NCI-H1417 treated with DMSO at 0.1 percent for 48 hours (cell line): ENCODE measurements at regions not wholly inside any gene's neighbourhood (a gene's known extent, or its start where the extent isn't known, plus 50 kb on each side); places are given as distances from the start of the nearest gene placed in this dataset.

Experiments used
- DNase-seq: peaks from one replicate; lab custom pipeline; 2025; lab: John Stamatoyannopoulos, UW

DNA sequence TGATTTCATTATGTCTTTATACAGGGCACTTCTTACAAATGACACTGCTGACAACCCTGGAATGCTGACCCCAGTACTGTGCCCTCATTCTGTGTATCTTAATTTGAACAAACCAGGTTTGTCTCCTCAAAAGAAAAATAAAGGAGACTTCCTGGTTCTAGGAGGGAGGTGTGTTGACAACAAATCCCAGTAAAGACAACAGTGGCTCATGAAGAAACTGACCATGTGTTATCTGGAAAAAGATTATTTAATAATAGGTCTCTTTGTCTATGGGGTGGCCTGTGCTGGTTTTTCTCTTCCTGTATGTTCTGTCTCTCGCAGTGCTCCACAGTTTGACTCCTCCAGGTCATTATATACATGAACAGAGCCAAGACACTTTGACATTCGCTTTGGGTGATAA lies 454.6 kb downstream of the LMO4 start:
- no peak for DNase-seq

DNA sequence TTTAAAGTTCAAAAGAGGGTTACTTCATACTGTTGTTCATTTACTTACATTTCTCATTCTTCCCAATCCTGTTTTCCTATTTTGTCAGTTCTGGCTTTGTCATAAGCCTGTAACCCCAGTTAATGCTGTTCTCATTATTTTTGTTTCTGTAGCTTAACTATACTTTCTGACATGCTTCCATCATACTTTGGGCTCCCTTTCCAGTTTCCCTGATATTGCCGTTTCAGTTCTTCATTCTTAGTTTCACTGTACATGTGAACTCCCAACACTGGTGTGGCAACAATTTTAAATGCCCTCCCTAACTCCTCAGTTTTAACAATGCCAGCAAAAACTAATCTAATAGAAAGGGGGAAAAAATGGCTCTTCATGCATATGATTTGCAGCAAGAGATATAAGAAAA lies 456.7 kb downstream of the LMO4 start:
- no peak for DNase-seq

GRCh38 chr1:87786229-87786628 lies 457.5 kb downstream of the LMO4 start:
- DNase-seq, result no peak

- DNase-seq, result no peak
Measured at GRCh38 chr1:87786861-87787545, 458.3 kb downstream of the LMO4 start.

DNA sequence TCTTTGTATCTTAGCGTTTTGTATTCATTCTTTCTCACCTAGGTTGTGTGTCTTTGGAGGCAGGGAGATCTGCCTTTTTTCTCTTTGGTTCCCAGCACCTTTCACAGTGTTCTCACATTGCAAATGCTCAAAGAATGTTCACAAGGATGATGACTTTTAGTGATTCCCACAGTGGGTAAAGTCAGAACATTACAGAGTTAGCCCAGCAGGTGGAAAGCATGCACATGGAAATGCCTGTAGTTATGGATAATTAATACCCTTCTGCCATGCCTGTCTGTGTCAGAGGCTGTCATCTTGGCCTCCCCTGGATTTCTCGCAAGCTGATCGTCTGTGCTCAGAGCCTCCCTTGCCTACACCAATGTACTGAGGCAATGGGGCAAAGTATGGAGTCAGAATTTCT lies 458.9 kb downstream of the LMO4 start:
- no peak for DNase-seq

DNA sequence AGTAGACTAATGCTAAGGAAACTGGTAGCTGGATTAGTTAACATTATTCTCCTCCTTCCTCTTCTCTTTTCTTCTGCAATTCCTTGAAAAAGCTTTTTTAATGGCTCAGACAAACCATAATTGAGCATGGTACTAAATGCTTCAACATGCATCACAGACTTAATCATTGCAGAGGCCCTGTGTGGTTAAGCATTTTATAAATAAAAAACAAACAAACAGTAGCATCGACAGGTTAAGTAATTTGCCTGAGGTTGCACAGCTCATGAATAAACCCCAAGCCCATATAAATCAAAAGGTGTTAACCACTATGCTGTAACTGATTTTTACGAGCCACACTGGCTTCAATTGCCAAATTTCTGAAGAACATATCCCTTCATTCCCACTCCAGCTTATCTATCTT lies 462.1 kb downstream of the LMO4 start:
- no peak for DNase-seq

DNA sequence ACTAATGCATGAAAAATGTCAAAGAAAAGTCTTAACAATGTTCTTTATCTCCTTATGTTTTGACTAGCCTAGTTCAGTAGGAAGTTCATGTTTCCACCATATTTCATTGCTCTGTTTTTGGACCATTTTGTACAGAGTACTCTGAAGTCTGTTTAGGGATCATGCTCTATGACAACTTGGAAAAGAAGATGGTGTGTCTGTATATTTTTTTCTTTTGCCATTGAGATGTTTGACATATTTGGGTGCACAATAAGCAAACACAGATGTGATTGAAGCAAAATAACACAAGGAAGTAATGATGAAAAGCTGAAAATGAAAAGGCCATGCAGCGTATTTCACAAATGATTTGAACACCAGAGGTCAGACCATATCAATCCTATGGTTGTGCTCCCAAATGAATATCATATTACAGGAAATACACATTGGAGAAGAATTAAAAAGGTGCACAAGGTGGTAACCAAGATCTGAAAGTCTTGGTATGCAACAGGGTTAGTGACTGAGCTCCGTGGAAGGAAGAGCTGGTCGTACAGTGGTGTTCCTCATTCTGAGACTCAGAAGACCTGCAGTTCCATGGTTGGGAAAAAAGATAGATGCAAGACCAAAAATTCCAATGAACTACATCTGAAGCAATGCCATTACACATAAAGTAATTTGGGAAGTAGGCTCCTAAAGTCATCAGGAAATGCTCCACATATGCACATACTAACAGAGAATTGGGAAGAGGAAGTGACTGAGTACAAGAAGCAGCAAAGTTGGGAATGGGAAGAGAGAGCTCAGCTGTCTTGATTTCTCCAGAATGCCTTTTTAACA lies 463.5 kb downstream of the LMO4 start:
- no peak for DNase-seq

DNA sequence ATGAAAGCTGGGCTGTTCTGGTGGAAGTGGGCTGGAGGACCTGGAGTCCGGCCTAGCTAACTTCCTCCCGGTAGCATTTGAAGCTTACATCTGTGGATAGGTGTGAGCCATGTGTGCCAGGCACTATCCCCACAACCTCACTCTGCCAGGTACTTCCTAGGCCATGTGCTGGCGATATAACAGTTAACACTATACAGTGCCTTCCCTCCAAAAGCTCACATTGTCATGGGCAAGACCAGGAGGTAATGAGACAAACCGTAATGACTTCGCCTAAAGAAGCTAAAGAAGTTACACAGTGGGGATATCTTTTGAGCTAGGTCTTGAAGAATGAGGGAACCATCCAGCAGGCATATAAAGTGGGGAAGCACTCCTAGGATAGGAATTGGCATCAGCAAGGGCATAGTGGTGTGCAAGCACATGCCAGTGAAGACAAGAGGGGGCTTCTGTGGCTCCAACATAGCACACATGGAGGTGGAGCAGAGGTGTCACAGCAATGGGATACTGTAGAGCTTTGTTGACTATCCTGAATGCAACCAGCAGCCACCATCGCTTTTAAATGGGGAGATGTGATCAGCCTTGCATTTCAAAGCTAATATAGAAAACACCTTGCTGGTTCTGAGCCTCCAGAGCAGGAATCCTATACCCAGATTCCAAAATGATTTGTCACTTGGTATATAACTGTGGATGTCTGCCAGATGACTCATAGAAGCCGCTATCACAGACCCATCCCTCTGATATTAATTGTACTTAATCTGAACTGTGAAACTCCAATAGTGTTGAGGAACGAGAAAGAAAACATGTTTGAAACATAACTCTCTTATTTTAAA lies 466.3 kb downstream of the LMO4 start:
- DNase-seq, result no peak

GRCh38 chr1:87795615-87796337 lies 467.1 kb downstream of the LMO4 start:
- DNase-seq, result no peak

DNA sequence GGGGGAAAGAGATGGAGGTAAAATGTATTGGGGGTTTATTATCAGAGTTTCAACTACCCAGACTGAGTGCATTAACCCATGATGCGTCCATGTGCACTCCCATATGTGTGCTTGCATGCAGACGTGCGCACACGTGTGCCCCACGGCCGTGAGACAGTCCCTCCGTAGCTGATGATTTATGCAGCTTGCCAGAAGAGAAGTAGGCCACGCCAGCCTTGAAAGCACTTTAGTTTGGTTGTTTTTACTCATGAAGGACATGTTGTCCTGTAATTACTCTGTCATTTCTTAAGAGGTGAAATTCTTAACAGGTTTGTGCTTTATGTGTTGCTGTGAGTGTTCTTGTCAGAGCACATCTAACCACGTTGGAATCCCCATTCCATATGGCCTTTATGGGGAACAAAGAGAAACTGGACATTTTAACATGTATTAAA lies 467.8 kb downstream of the LMO4 start:
- no peak for DNase-seq

GRCh38 chr1:87799451-87799850 lies 470.8 kb downstream of the LMO4 start:
- DNase-seq, result no peak

GRCh38 chr1:87800006-87800405 lies 471.3 kb downstream of the LMO4 start:
- DNase-seq, result no peak

GRCh38 chr1:87803375-87803774 lies 474.7 kb downstream of the LMO4 start:
- DNase-seq, result no peak

DNA sequence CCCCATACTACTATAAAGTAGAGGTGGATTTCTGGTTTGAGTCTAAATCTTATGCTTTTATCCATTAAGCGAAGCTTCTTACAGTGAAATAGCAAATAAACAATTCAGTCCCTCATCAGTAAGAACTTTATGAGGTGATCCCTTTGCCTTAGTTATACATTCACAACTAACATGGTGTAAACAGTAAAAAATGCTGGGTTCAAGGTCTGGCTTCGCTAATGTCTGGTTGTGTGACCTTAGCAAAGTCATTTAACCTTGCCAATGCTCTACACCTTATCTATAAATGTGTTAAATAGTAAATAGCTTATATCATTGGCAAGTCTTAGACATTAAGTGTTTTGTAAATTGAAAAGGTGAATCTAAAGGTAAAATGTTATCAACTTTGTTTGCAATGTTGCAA lies 475.4 kb downstream of the LMO4 start:
- DNase-seq, result no peak

DNA sequence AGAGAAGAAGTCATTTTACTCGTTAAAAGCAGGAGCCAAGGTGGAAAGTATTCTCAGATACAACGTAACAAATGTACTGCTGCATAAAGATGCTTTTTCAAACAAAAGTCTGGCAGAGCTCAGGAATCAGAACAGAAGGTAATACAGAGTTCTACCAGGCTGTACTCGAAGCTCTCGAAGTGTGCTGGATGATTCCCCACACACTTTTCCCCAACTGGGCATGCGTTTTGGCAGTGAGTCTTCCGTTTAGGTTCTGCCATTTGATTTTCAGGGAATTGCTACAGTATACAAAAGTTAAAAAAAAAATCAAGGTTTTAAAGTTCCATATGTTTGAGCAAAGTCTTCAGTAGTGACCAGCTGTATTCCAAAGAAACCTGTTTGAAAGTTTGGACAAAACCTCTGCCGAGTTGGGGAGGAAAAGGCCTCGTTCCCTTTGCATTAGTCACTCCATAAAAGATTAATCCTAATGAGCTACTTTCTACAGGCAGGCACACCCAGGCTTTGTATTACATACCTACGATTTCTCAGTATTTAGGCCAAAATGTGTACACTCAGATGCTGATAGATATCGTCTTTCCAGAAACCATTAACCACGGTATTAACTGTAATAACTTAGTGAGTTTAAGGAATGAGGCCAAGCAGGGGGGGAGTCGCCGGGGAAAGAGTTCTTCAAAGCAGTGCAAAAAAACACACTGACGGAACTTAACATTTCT lies 477.1 kb downstream of the LMO4 start:
- DNase-seq, result no peak

GRCh38 chr1:87806379-87807094 lies 477.9 kb downstream of the LMO4 start:
- no peak for DNase-seq

DNA sequence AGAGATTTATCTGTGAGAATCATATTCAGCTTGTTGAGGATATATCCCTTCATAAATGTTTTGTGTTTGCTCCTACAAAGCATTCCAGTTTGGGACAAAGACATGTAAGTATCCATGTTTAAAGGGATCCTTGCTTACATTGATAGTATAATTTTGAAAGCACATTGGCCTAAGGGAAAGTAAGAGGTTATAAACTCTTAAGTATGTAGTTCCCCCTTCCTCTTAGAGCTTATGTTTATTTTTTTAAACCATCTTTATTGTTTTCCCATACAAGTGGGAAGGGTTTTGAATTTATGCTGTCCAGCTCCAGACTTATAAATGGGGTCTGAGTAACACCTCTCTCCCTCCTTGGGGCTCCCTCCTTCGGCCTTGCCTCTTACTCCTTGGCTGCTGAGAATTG lies 481.5 kb downstream of the LMO4 start:
- DNase-seq, result no peak

DNA sequence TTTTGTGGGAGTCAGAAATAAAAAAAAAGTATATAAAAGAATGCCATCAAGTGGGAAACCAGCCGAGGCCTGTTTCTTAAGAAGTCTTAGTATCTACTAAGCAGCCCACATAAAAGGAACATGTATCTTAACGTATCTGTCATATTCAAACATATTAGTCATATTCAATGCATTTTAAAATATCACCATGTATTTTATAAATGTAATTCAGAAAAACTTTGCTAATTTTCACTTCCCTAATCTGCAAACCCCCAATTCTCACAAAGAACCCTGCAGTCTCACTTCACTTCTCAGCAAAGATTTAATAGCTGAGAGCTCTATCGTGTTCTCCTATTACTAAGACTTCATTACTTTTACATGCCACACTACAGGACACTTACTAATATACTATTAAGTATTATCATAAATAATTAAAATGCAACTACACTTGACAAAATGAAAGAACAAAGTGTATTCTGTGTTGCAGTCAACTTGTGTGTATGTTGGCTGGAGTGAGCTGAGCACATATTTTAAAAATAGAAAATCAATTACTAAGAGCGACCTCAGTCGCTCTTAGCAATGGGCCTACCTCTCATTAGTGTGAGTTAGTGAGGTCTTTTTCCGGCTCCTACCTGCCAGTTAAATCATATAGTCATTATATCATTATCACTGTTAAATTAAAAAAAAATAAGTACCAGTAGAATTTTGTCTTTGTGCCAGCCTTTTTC lies 484.3 kb downstream of the LMO4 start:
- no peak for DNase-seq

GRCh38 chr1:87814573-87814972 lies 485.9 kb downstream of the LMO4 start:
- no peak for DNase-seq

DNA sequence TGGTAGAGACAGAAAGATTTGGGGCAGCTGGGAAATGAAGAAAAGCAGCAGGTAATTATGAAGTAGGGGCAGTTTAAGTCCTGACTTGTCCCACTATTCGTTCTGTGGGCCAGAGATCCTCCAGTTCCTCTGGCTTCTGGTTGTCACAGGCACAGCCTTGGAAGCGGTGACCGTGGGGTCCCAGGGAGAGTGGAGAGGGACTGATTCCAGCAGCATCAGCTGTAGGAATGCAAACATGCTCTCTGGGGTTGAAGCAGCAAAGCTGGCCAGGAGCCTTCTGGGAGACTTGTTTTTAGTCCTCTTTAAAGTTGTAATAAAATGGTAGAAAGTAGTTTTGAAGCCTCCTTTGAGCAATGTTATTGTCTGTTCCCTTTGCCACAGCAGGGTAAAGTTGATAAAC lies 488.0 kb downstream of the LMO4 start:
- no peak for DNase-seq
